HL-60 (cell line): ENCODE measurements at regions not wholly inside any gene's neighbourhood (a gene's known extent, or its start where the extent isn't known, plus 50 kb on each side); places are given as distances from the start of the nearest gene placed in this dataset.

Experiments used
- GABPA ChIP-seq: IDR thresholded peaks from 2 replicates; pipeline ENCODE4 v1.6.1; 2012; ENCODE audit warnings: low read depth
- POLR2AphosphoS5 ChIP-seq: IDR thresholded peaks from 2 replicates; pipeline ENCODE4 v1.6.1; 2012; ENCODE audit warnings: low read depth

- TF ChIP-seq GABPA (no peak), POLR2AphosphoS5 (no peak)
Observed at GRCh38 chr13:29991343-29991742, 140.9 kb upstream of the UBL3 start.
